ENCODE measurements at regions not wholly inside any gene's neighbourhood (a gene's known extent, or its start where the extent isn't known, plus 50 kb on each side); places are given as distances from the start of the nearest gene placed in this dataset.

- no peak overlapping the region for H3K4me2 ChIP-seq (ENCODE audit: low read length)
- no peaks in the 10 kb centered on the region for H3K9me2 ChIP-seq (ENCODE audit: insufficient read depth, low read length)
- no peak overlapping the region for H3K9ac ChIP-seq (ENCODE audit: low read length)
- H3K79me2 ChIP-seq (replicated peaks; ENCODE audit: insufficient read depth, low read length): no peaks in the 10 kb centered on the region
- H3K4me3 ChIP-seq (ENCODE audit: low read length): no peak overlapping the region
- H3K27me3 ChIP-seq (ENCODE audit: insufficient read depth, low read depth, low read length): no peaks in the 10 kb centered on the region
- peak overlapping the region; percentile 68 for H3K27ac ChIP-seq (ENCODE audit: low read length)
- no peaks in the 10 kb centered on the region for H3K9me3 ChIP-seq (ENCODE audit: low read length)
- H3F3A ChIP-seq (ENCODE audit: insufficient read depth, low read length, poor library complexity, severe bottlenecking): no peaks in the 10 kb centered on the region
- H3K36me3 ChIP-seq (ENCODE audit: insufficient read depth, low read length): no peaks in the 10 kb centered on the region
- no peaks in the 10 kb centered on the region for H4K20me1 ChIP-seq (ENCODE audit: insufficient read depth)
- TF ChIP-seq EP300 (conservative IDR thresholded peaks at IDR 0.05; ENCODE audit: poor library complexity, severe bottlenecking): peak; percentile 72
- no peak for TF ChIP-seq MXI1 (conservative IDR thresholded peaks at IDR 0.05; ENCODE audit: poor library complexity, severe bottlenecking)
- peak; percentile 11 for TF ChIP-seq POLR2AphosphoS5 (IDR thresholded peaks at IDR 0.05)
- TF ChIP-seq, protein P1, sequence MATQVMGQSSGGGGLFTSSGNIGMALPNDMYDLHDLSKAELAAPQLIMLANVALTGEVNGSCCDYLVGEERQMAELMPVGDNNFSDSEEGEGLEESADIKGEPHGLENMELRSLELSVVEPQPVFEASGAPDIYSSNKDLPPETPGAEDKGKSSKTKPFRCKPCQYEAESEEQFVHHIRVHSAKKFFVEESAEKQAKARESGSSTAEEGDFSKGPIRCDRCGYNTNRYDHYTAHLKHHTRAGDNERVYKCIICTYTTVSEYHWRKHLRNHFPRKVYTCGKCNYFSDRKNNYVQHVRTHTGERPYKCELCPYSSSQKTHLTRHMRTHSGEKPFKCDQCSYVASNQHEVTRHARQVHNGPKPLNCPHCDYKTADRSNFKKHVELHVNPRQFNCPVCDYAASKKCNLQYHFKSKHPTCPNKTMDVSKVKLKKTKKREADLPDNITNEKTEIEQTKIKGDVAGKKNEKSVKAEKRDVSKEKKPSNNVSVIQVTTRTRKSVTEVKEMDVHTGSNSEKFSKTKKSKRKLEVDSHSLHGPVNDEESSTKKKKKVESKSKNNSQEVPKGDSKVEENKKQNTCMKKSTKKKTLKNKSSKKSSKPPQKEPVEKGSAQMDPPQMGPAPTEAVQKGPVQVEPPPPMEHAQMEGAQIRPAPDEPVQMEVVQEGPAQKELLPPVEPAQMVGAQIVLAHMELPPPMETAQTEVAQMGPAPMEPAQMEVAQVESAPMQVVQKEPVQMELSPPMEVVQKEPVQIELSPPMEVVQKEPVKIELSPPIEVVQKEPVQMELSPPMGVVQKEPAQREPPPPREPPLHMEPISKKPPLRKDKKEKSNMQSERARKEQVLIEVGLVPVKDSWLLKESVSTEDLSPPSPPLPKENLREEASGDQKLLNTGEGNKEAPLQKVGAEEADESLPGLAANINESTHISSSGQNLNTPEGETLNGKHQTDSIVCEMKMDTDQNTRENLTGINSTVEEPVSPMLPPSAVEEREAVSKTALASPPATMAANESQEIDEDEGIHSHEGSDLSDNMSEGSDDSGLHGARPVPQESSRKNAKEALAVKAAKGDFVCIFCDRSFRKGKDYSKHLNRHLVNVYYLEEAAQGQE (IDR thresholded peaks at IDR 0.05; ENCODE audit: borderline replicate concordance): no peak
- no peak for TF ChIP-seq TAF1 (IDR thresholded peaks at IDR 0.05; ENCODE audit: low read depth)
- no peak for TF ChIP-seq SMC3 (conservative IDR thresholded peaks at IDR 0.05; ENCODE audit: poor library complexity)
- TF ChIP-seq EZH2 (IDR thresholded peaks at IDR 0.05; ENCODE audit: borderline replicate concordance, insufficient read depth, low read length, poor library complexity, severe bottlenecking): no peak
- TF ChIP-seq RAD21 (conservative IDR thresholded peaks at IDR 0.05): no peak
- TF ChIP-seq CTCF (IDR thresholded peaks at IDR 0.05; ENCODE audit: poor library complexity, severe bottlenecking): no peak
- H2AFZ ChIP-seq (ENCODE audit: low read depth, low read length): no peak overlapping the region
Measured at GRCh38 chr6:104407957-104408356, 451.8 kb downstream of the HACE1 start.

- Histone ChIP-seq H2AFZ (ENCODE audit: low read depth, low read length) (no peak overlapping the region), H3K4me2 (ENCODE audit: low read length) (no peak overlapping the region), H3K4me3 (ENCODE audit: low read length) (no peak overlapping the region), H3K36me3 (ENCODE audit: insufficient read depth, low read length) (no peaks in the 10 kb centered on the region), H3F3A (ENCODE audit: insufficient read depth, low read length, poor library complexity, severe bottlenecking) (peaks cover 3% of the 10 kb centered on the region), H3K27me3 (ENCODE audit: insufficient read depth, low read depth, low read length) (no peaks in the 10 kb centered on the region), H4K20me1 (ENCODE audit: insufficient read depth) (no peaks in the 10 kb centered on the region), H3K9me2 (ENCODE audit: insufficient read depth, low read length) (no peaks in the 10 kb centered on the region), H3K9me3 (ENCODE audit: low read length) (no peaks in the 10 kb centered on the region), H3K27ac (ENCODE audit: low read length) (no peak overlapping the region), H3K79me2 (replicated peaks; ENCODE audit: insufficient read depth, low read length) (no peaks in the 10 kb centered on the region), H3K9ac (ENCODE audit: low read length) (no peak overlapping the region)
- no peak for TF ChIP-seq TAF1 (IDR thresholded peaks at IDR 0.05; ENCODE audit: low read depth)
- TF ChIP-seq SMC3 (conservative IDR thresholded peaks at IDR 0.05; ENCODE audit: poor library complexity): no peak
- no peak for TF ChIP-seq RAD21 (conservative IDR thresholded peaks at IDR 0.05)
- TF ChIP-seq CTCF (IDR thresholded peaks at IDR 0.05; ENCODE audit: poor library complexity, severe bottlenecking): no peak
- TF ChIP-seq POLR2AphosphoS5 (IDR thresholded peaks at IDR 0.05): no peak
- no peak for TF ChIP-seq EZH2 (IDR thresholded peaks at IDR 0.05; ENCODE audit: borderline replicate concordance, insufficient read depth, low read length, poor library complexity, severe bottlenecking)
- TF ChIP-seq, protein P1 (IDR thresholded peaks at IDR 0.05; ENCODE audit: borderline replicate concordance): no peak
- no peak for TF ChIP-seq MXI1 (conservative IDR thresholded peaks at IDR 0.05; ENCODE audit: poor library complexity, severe bottlenecking)
- no peak for TF ChIP-seq EP300 (conservative IDR thresholded peaks at IDR 0.05; ENCODE audit: poor library complexity, severe bottlenecking)
Measured at GRCh38 chr6:104404377-104404776, 455.3 kb downstream of the HACE1 start.
